ENCODE measurements at regions not wholly inside any gene's neighbourhood (a gene's known extent, or its start where the extent isn't known, plus 50 kb on each side); places are given as distances from the start of the nearest gene placed in this dataset.

DNA sequence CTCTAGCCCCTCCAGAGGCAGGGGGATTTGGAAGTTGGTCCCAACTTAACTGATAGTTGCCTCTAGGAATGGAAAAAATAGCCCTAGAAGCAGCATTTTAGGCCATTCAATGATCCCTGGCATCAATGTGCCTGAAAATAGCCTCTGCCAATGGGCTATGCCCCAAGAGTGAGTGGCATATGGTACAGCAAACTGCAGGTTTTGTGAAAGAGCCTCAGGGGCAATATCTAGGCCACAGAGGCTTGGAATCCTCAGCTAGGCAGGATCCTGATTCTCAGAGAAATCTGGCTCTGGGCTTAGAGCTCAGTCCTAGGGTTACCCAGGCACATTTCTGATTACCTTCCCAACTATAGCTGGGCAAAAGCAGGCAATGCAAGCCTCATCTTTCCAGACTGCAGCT, 104.4 kb upstream of the MOCS1 start:
- no peak for TF ChIP-seq EZH2 (IDR thresholded peaks at IDR 0.05; ENCODE audit: low read depth)
- TF ChIP-seq, protein P1, sequence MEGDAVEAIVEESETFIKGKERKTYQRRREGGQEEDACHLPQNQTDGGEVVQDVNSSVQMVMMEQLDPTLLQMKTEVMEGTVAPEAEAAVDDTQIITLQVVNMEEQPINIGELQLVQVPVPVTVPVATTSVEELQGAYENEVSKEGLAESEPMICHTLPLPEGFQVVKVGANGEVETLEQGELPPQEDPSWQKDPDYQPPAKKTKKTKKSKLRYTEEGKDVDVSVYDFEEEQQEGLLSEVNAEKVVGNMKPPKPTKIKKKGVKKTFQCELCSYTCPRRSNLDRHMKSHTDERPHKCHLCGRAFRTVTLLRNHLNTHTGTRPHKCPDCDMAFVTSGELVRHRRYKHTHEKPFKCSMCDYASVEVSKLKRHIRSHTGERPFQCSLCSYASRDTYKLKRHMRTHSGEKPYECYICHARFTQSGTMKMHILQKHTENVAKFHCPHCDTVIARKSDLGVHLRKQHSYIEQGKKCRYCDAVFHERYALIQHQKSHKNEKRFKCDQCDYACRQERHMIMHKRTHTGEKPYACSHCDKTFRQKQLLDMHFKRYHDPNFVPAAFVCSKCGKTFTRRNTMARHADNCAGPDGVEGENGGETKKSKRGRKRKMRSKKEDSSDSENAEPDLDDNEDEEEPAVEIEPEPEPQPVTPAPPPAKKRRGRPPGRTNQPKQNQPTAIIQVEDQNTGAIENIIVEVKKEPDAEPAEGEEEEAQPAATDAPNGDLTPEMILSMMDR (conservative IDR thresholded peaks at IDR 0.05), result no peak
